SK-N-SH (cell line): ENCODE measurements at regions not wholly inside any gene's neighbourhood (a gene's known extent, or its start where the extent isn't known, plus 50 kb on each side); places are given as distances from the start of the nearest gene placed in this dataset.

ENCODE experiments used
- CTCF ChIA-PET: fragments of 300-600, 350-600 bp; formaldehyde crosslinking; extraction: SDS; loops from one replicate; lab custom pipeline; 2021; lab: Yijun Ruan, JAX
- POLR2A ChIA-PET: fragments of 350-600 bp; sonication (Branson Sonifier 250); formaldehyde crosslinking; extraction: SDS; loops from one replicate; lab custom pipeline; 2020; ENCODE audit warnings: antibody characterized with exemption, inconsistent platforms; lab: Yijun Ruan, JAX
- DNase-seq: peaks from one replicate; pipeline ENCODE4 v3.0.0; 2012
- H2AFZ ChIP-seq: fragments of 200-600 bp; sonication (generic); 2 replicates; pipeline ENCODE4 v1.8.1; 2016; ENCODE audit warnings: antibody characterized with exemption, mild to moderate bottlenecking, low read depth
- H3F3A ChIP-seq: fragments of 200-600 bp; sonication (generic); replicated peaks from 2 replicates; pipeline ENCODE3; 2016; ENCODE audit warnings: antibody characterized with exemption, mild to moderate bottlenecking; ENCODE audit not compliant: insufficient read depth
- H3K27ac ChIP-seq, 2 experiments: fragments of 200-500 bp in 1 of 2; fragments of 200-600 bp in 1 of 2; sonication (Bioruptor generic) in 1 of 2; sonication (generic), shearing (Covaris generic) in 1 of 2; 2 replicates each; pipeline versions ENCODE4 v1.5.1 to v1.6.1; 2014 to 2016; ENCODE audit warnings: low read depth in 2 of 2, inconsistent platforms in 1 of 2, low read length in 1 of 2, mild to moderate bottlenecking in 1 of 2, mixed read lengths in 1 of 2
- H3K27me3 ChIP-seq: fragments of 200-600 bp; sonication (generic), shearing (Covaris generic); 2 replicates; pipeline ENCODE4 v1.6.1; 2016; ENCODE audit warnings: mixed run types; ENCODE audit not compliant: insufficient read depth
- H3K36me3 ChIP-seq, 2 experiments: fragments of 200-500 bp in 1 of 2; fragments of 200-600 bp in 1 of 2; sonication (Bioruptor generic) in 1 of 2; sonication (generic) in 1 of 2; replicated peaks in 1 of 2; 2 replicates each; pipeline versions ENCODE3 to v1.5.1; 2014 to 2016; ENCODE audit warnings: low read length in 1 of 2, mild to moderate bottlenecking in 1 of 2; ENCODE audit not compliant: insufficient read depth in 2 of 2, control insufficient read depth in 1 of 2
- H3K4me1 ChIP-seq, 2 experiments: fragments of 200-500 bp in 1 of 2; fragments of 200-600 bp in 1 of 2; sonication (Bioruptor generic) in 1 of 2; sonication (generic), shearing (Covaris generic) in 1 of 2; 2 replicates each; pipeline versions ENCODE4 v1.5.1 to v1.6.1; 2014 to 2016; ENCODE audit warnings: low read depth in 1 of 2, low read length in 1 of 2, mixed run types in 1 of 2; ENCODE audit not compliant: insufficient read depth in 2 of 2, control insufficient read depth in 1 of 2
- H3K4me2 ChIP-seq: fragments of 200-600 bp; sonication (generic), shearing (Covaris generic); 2 replicates; pipeline ENCODE4 v1.6.1; 2017; ENCODE audit warnings: mixed run types
- H3K4me3 ChIP-seq, 2 experiments: fragments of 200-500 bp in 1 of 2; fragments of 200-600 bp in 1 of 2; sonication (Bioruptor generic) in 1 of 2; sonication (generic), shearing (Covaris generic) in 1 of 2; 2 replicates each; pipeline versions ENCODE4 v1.5.1 to v1.8.1; 2014 to 2016; ENCODE audit warnings: low read depth in 2 of 2, inconsistent platforms in 1 of 2, low read length in 1 of 2, mild to moderate bottlenecking in 1 of 2, mixed read lengths in 1 of 2, moderate library complexity in 1 of 2
- H3K79me2 ChIP-seq: fragments of 200-600 bp; sonication (generic); 2 replicates; pipeline ENCODE4 v1.8.1; 2017; ENCODE audit warnings: mild to moderate bottlenecking; ENCODE audit not compliant: insufficient read depth
- H3K9ac ChIP-seq: fragments of 200-600 bp; sonication (generic); 2 replicates; pipeline ENCODE4 v1.6.1; 2017; ENCODE audit warnings: mixed run types
- H3K9me2 ChIP-seq: fragments of 200-600 bp; sonication (generic); 2 replicates; pipeline ENCODE4 v1.6.1; 2017; ENCODE audit warnings: mixed run types
- H3K9me3 ChIP-seq: fragments of 200-600 bp; sonication (generic); 2 replicates; pipeline ENCODE4 v1.6.1; 2017; ENCODE audit warnings: mixed run types, mild to moderate bottlenecking, moderate library complexity
- H4K20me1 ChIP-seq: fragments of 200-600 bp; sonication (generic); 2 replicates; pipeline ENCODE4 v1.6.1; 2017; ENCODE audit warnings: mild to moderate bottlenecking, mixed run types; ENCODE audit not compliant: insufficient read depth
- CHD2 ChIP-seq: fragments of 150-350 bp; IDR thresholded peaks from 2 replicates; pipeline ENCODE4 v1.6.1; 2018; ENCODE audit warnings: low read length; ENCODE audit not compliant: partially characterized antibody
- CTCF ChIP-seq: fragments of 200-600 bp; sonication (generic); IDR thresholded peaks from 2 replicates; pipeline ENCODE4 v1.6.1; 2017; ENCODE audit warnings: antibody characterized with exemption, mild to moderate bottlenecking, moderate library complexity
- ELF1 ChIP-seq: IDR thresholded peaks from 2 replicates; pipeline ENCODE4 v1.4.0; 2012
- FOSL2 ChIP-seq: IDR thresholded peaks from 2 replicates; pipeline ENCODE4 v1.4.0; 2012; ENCODE audit warnings: low read depth, mild to moderate bottlenecking, moderate library complexity, borderline replicate concordance
- FOXJ3 ChIP-seq: sonication (generic); formaldehyde crosslinking; IDR thresholded peaks from 2 replicates; pipeline ENCODE4 v1.5.1; 2020; ENCODE audit warnings: mild to moderate bottlenecking, missing genetic modification reagents
- GABPA ChIP-seq: IDR thresholded peaks from 2 replicates; pipeline ENCODE4 v1.4.0; 2012; ENCODE audit warnings: low read depth, mild to moderate bottlenecking
- JUND ChIP-seq: IDR thresholded peaks from 2 replicates; pipeline ENCODE4 v1.4.0; 2012
- MAX ChIP-seq: IDR thresholded peaks from 2 replicates; pipeline ENCODE4 v1.4.0; 2012; ENCODE audit warnings: low read depth
- NFIC ChIP-seq: IDR thresholded peaks from 2 replicates; pipeline ENCODE4 v1.4.0; 2012; ENCODE audit warnings: borderline replicate concordance
- POLR2AphosphoS5 ChIP-seq: IDR thresholded peaks from 2 replicates; pipeline ENCODE4 v1.6.1; 2012; ENCODE audit warnings: low read depth, low read length
- RAD21 ChIP-seq: IDR thresholded peaks from 2 replicates; pipeline ENCODE4 v1.6.1; 2012; ENCODE audit warnings: mild to moderate bottlenecking, low read length
- RFX5 ChIP-seq: IDR thresholded peaks from 2 replicates; pipeline ENCODE4 v1.6.1; 2012; ENCODE audit warnings: mild to moderate bottlenecking, improper control_type of control experiment, low read length
- SIN3A ChIP-seq: IDR thresholded peaks from 2 replicates; pipeline ENCODE4 v1.6.1; 2012; ENCODE audit warnings: low read depth, mild to moderate bottlenecking, low read length, moderate library complexity, borderline replicate concordance
- TAF1 ChIP-seq: IDR thresholded peaks from 2 replicates; pipeline ENCODE4 v1.6.1; 2012; ENCODE audit warnings: low read depth, mild to moderate bottlenecking, low read length, moderate library complexity, borderline replicate concordance
- TCF12 ChIP-seq: IDR thresholded peaks from 2 replicates; pipeline ENCODE4 v1.4.0; 2012
- USF2 ChIP-seq: fragments of 150-350 bp; IDR thresholded peaks from 2 replicates; pipeline ENCODE4 v1.6.1; 2017; ENCODE audit warnings: antibody characterized with exemption, low read length, low read depth, borderline replicate concordance
- YY1 ChIP-seq: IDR thresholded peaks from 2 replicates; pipeline ENCODE4 v1.4.0; 2012; ENCODE audit warnings: low read depth, mild to moderate bottlenecking
- WGBS: methylation state at CpG from one replicate; pipeline ENCODE4 v1.1.6; 2017; ENCODE audit warnings: low lambda C conversion rate; 5-methylcytosine and 5-hydroxymethylcytosine counted together
- TF ChIP-seq, protein P1 (sequence below): IDR thresholded peaks from 2 replicates; pipeline ENCODE4 v1.4.0; 2012; ENCODE audit warnings: low read depth, borderline replicate concordance
- TF ChIP-seq, protein P2 (sequence below): fragments of 150-350 bp; IDR thresholded peaks from 2 replicates; pipeline ENCODE4 v1.6.1; 2016; ENCODE audit warnings: mild to moderate bottlenecking, low read depth, low read length

- TF ChIP-seq MAX (no peak), RAD21 (no peak), JUND (no peak), RFX5 (no peak), SIN3A (no peak), POLR2AphosphoS5 (no peak), USF2 (no peak)
- TF ChIP-seq, protein P1, sequence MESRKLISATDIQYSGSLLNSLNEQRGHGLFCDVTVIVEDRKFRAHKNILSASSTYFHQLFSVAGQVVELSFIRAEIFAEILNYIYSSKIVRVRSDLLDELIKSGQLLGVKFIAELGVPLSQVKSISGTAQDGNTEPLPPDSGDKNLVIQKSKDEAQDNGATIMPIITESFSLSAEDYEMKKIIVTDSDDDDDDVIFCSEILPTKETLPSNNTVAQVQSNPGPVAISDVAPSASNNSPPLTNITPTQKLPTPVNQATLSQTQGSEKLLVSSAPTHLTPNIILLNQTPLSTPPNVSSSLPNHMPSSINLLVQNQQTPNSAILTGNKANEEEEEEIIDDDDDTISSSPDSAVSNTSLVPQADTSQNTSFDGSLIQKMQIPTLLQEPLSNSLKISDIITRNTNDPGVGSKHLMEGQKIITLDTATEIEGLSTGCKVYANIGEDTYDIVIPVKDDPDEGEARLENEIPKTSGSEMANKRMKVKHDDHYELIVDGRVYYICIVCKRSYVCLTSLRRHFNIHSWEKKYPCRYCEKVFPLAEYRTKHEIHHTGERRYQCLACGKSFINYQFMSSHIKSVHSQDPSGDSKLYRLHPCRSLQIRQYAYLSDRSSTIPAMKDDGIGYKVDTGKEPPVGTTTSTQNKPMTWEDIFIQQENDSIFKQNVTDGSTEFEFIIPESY, result no peak
- TF ChIP-seq, all 33 proteins: peak for 0
Observed at GRCh38 chr18:76130845-76131244, 364.2 kb downstream of the ZNF516 start (continued).

DNA sequence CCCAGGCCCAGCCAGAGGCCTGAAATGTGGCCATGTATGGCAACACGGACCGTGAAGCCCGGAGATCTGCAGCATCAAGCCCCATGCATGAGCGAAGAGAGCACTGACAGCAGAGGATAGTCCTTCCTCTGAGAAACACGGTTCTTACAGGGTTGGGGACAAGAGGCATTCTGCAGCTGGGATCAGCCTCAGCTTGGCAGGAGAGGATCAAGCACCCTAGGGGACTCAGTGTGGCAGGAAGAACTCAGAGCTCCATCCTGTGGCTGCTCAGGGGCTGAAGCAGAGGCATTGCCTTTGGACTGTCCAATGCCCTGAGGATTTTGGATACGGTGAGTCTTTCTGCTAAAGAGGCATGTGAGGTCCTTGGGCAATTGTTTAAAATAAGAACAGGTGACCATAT, 368.7 kb downstream of the ZNF516 start:
- Histone ChIP-seq H3K9me2 (no peaks in the 10 kb centered on the region), H3K9me3 (peaks cover 4% of the 10 kb centered on the region; the same call in 1 of the 2 replicates), H3K79me2 (no peaks in the 10 kb centered on the region), H3F3A (no peaks in the 10 kb centered on the region), H3K9ac (no peak overlapping the region), H3K36me3 (no peaks in the 10 kb centered on the region), H3K4me3 (no peak overlapping the region), H3K27ac (no peak overlapping the region), H3K4me1 (no peaks in the 10 kb centered on the region), H3K4me2 (no peak overlapping the region), H2AFZ (no peak overlapping the region), H4K20me1 (no peaks in the 10 kb centered on the region), H3K27me3 (no peaks in the 10 kb centered on the region)
- 33% methylated on average over 1 of the region's 6 CpGs for WGBS
- TF ChIP-seq RFX5, result no peak
- no peak for TF ChIP-seq FOXJ3 (CRISPR knock-in tag)
- TF ChIP-seq RAD21, result peak; percentile 17; the same call in 1 of the 2 replicates
- DNase-seq, result no peak
- CTCF ChIA-PET, result interaction anchor here (1.3 kb wide), 1 partner anchor 222 kb away, joined by 3 read pairs; no protein-coding TSS in a partner anchor
- POLR2A ChIA-PET, result no interaction called here

- WGBS, result 25% methylated on average over 5 of the region's 5 CpGs
- no peaks in the 10 kb centered on the region for H3K79me2 ChIP-seq
Observed at GRCh38 chr18:76121011-76121410, 374.0 kb downstream of the ZNF516 start.

More at GRCh38 chr18:76121011-76121410, 374.0 kb downstream of the ZNF516 start:
- H3K36me3 ChIP-seq, result no peaks in the 10 kb centered on the region
- H4K20me1 ChIP-seq, result no peaks in the 10 kb centered on the region
- POLR2A ChIA-PET, result no interaction called here
- H2AFZ ChIP-seq, result no peak overlapping the region
- no peaks in the 10 kb centered on the region for H3K9me2 ChIP-seq
- TF ChIP-seq TAF1 (no peak), RAD21 (no peak), CTCF (no peak), GABPA (no peak), POLR2AphosphoS5 (no peak), ELF1 (no peak), YY1 (no peak), FOXJ3 (CRISPR knock-in tag) (no peak), FOSL2 (no peak), TCF12 (no peak), NFIC (no peak), CHD2 (no peak)
- TF ChIP-seq, protein P2, sequence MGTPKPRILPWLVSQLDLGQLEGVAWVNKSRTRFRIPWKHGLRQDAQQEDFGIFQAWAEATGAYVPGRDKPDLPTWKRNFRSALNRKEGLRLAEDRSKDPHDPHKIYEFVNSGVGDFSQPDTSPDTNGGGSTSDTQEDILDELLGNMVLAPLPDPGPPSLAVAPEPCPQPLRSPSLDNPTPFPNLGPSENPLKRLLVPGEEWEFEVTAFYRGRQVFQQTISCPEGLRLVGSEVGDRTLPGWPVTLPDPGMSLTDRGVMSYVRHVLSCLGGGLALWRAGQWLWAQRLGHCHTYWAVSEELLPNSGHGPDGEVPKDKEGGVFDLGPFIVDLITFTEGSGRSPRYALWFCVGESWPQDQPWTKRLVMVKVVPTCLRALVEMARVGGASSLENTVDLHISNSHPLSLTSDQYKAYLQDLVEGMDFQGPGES, result no peak
- H3K27me3 ChIP-seq, result no peaks in the 10 kb centered on the region
- H3K4me3 ChIP-seq, result no peak overlapping the region
- H3K27ac ChIP-seq, result no peak overlapping the region
- H3K9me3 ChIP-seq, result peaks cover 4% of the 10 kb centered on the region; the same call in 1 of the 2 replicates
- no peaks in the 10 kb centered on the region for H3F3A ChIP-seq
- H3K4me1 ChIP-seq, result no peaks in the 10 kb centered on the region
- CTCF ChIA-PET, result no interaction called here
- no peak overlapping the region for H3K4me2 ChIP-seq
- no peak overlapping the region for H3K9ac ChIP-seq
- DNase-seq, result no peak
